ENCODE measurements at regions not wholly inside any gene's neighbourhood (a gene's known extent, or its start where the extent isn't known, plus 50 kb on each side); places are given as distances from the start of the nearest gene placed in this dataset.
"Not testable (repeated sequence)": the region's sequence is repeated elsewhere in the genome, so short reads cannot be mapped to it uniquely, and the experiment has no call there.

DNA sequence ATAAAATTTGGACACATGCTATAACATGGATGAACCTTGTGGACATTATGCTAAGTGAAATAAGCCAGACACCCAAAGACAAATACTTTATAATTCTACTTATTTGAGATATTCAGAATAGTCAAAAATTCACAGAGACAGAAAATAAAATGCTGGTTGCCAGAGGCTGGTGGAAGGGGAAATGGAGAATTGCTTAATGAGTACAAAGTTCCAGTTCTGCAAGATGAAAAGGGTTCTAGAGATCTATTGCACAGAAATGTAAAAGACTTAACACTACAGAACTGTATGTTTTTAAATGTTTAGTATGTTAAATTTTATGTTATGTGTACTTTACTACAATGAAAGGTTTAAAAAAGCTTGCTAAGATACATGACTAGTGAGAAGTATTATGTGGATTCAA is 344.8 kb downstream of the CNTN3 start:
- no peak for DNase-seq

GRCh38 chr3:74268753-74269152 is 345.7 kb downstream of the CNTN3 start:
- no peak for DNase-seq

GRCh38 chr3:74267588-74268184 is 346.8 kb downstream of the CNTN3 start:
- DNase-seq: peak; percentile 46

GRCh38 chr3:74267131-74267530 is 347.3 kb downstream of the CNTN3 start:
- no peak for DNase-seq

DNA sequence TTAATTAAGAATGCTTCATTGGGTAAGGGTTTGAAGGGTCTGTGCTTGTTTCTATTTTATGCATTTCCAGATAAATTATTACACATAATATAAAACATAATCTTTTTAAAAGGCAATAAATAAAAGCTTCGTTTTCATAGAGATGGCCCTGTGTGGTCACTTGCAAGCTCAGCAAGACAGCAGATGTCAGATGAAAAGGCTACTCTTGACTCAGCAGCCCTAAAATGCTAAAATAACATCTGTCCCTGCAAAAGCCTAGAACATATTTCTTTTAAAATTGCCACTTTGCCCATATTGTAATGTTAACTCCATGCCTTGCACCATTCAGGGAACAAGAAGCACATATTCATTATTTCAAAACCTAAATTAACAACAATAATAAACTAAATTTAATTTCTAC is 349.4 kb downstream of the CNTN3 start:
- no peak for DNase-seq

- DNase-seq: no peak
Measured at GRCh38 chr3:74263031-74263430, 351.4 kb downstream of the CNTN3 start.

DNA sequence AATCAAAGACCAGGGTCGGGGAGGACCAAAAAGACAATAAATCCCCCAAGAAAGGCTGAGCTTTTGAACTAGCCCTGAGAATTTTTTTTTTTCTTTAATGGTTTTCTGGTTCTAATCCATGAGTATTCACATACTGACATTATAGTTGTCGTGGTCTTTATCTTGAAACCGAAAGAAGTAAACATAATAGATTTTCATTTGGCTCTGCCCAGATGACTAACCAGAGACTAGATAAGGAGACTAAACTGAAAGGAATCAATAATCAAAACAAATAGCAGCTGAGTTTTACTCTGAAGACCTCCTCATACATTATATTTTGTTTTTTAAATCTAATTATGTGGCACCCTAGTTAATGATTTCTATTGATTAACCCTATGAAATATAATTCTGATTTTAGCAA is 381.4 kb downstream of the CNTN3 start:
- no peak for DNase-seq

DNA sequence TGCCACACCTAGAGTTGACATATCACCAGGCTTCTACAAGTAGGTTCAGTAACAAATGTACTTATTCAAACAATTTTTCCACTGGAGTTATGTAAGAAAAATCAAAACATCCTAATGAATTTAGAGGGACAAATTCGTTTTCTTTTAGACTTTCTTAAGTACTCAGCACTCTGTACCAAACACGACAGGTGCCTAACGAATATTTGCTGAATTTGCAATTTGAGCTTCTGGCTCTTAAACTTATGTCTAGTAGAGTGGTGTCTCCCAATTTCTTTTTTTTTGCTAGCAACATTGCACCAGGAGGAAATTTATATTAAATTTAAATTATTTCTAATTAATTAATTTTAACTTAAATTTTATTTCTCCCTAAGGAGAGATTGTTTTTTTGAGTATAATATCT is 397.0 kb downstream of the CNTN3 start:
- no peak for DNase-seq

GRCh38 chr3:74214286-74214685 is 400.2 kb downstream of the CNTN3 start:
- DNase-seq: no peak

DNA sequence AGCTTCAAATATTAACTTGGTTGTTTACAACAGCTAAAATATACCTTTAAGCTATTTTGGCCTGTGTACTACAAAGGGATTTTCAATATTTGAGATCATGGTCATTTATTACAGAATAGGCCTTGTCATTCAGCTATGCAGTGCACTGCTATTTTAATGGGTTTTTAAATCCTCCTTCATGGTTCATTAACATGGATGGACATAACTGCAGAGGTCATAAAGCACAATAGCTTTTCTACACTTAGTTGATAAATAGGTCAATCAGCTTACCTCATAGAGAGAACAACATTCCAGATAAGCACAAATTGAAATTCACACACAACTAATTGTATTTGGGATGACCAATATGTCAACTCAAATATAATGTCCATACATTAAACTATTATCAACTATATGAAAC is 403.7 kb downstream of the CNTN3 start:
- DNase-seq: no peak

- DNase-seq: no peak
Measured at GRCh38 chr3:74200952-74201351, 413.5 kb downstream of the CNTN3 start.

- not testable (repeated sequence) for DNase-seq
Measured at GRCh38 chr3:74178664-74179063, 435.8 kb downstream of the CNTN3 start.

- DNase-seq: no peak
Measured at GRCh38 chr3:74173090-74173489, 441.4 kb downstream of the CNTN3 start.

DNA sequence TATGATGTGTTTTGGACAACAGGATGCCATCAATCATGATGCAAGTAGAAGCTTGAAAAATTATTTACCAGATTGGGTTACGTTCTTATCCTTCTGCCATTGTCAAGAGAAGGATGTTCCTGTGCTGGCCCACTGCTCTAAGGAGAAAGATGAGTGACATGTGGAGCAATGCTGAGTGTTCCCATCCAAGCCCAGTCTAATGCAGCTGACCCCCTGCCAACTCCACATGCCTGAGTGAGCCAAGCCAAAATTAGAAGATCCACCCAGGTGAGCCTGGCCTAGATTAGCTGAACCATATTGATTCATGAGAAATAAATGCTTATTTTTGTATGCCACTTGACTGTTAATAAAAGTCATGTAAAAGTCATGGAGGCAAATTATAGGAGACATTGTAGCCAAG is 446.5 kb downstream of the CNTN3 start:
- DNase-seq: no peak

- DNase-seq: no peak
Measured at GRCh38 chr3:74165211-74165610, 449.2 kb downstream of the CNTN3 start.

DNA sequence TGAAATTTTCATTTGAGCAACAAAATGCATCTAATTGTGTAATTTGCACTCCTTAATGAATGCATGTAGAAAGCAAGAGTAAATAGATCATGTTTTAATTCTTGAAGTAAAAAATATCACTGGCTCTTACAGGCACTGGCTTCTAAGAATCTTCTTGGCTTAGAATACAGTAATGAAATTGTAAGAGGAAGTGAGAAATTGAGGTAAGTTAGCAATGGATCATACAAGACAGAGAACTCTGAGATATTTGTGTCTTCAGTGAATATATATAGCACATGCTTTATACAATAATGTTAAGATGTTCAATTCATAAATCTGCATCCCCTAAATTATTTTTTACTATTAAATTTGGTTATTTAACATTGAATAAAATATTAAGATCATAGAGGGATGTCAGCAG is 465.0 kb downstream of the CNTN3 start:
- no peak for DNase-seq

- DNase-seq: no peak
Measured at GRCh38 chr3:74145277-74145676, 469.2 kb downstream of the CNTN3 start.

DNA sequence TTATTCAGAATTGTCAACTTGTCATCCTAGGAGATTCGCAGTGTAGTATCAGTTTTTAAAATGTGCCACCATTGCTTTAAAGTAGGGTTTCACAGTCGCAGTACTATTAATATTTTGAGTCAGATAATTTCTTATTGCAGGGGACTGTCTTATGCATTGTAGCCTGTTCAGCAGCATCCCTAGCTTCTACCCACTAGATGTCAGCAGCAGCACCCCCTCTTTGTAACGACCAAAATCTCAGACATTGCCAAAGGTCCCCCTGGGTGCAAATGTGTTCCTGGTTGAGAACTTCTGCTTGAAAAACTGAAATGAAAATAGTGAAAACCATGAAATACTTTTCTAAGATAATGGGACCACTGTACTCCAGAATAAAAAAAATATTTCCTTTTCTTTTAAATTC is 474.8 kb downstream of the CNTN3 start:
- DNase-seq: no peak

DNA sequence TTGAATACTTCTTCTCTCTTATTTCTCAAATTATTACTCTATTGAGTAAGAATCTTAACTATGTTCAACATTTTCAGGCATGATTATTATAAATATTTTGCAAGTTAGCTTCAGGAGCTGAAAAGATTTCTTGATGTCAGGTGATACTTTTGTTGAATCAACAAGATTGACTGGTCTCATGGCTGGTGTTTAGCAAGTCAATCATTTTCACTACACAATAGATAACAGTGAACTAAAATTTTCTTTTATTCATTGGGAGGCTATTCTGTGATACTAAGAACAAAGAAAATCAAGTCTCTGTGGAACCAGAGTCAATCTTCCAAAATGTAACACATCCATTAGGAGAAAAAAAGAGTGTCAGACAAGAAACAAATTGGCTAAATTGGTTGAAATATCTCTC is 476.7 kb downstream of the CNTN3 start:
- DNase-seq: no peak

DNA sequence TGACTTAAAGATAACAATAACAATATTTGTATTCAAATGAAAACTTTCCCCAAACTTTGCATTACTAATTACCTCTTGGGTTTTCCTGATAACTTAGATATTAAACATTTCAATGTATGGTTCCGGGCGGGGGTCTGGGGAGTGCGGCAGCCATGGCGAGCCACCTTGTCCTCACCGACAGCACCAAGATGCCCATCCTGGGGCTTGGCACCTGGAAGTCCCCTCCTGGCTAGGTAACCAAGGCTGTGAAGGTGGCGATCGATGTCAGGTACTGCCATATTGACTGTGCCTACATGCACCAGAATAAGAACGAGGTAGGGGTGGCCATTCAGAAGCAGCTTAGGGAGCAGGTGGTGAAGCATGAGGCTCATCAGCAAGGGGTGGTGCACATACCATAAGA is 478.7 kb downstream of the CNTN3 start:
- DNase-seq: no peak

- DNase-seq: no peak
Measured at GRCh38 chr3:74134831-74135230, 479.6 kb downstream of the CNTN3 start.

GRCh38 chr3:74131546-74132328 is 482.7 kb downstream of the CNTN3 start:
- DNase-seq: not testable (repeated sequence)

- no peak for DNase-seq
Measured at GRCh38 chr3:74129611-74130010, 484.8 kb downstream of the CNTN3 start.

- DNase-seq: no peak
Measured at GRCh38 chr3:74129056-74129455, 485.4 kb downstream of the CNTN3 start.

DNA sequence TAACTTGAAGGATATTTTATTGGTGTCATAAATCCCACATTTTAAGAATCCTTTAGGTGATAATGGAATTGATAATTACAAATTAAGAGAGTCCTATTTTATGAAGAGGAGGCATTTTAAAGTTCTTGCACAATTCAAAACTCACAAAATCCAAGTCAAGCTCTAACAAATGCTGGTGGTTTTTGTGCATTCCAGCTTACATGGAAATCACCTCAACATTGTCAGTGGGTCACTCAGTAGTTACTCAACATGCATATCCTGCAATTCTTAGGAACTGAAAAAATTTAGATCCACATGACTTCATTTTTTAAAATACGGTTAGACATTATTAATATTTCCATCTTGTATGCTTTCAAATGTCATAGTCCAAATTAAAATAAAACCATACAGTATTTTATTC is 487.2 kb downstream of the CNTN3 start:
- no peak for DNase-seq
